NCI-H69 (cell line): ENCODE measurements at regions not wholly inside any gene's neighbourhood (a gene's known extent, or its start where the extent isn't known, plus 50 kb on each side); places are given as distances from the start of the nearest gene placed in this dataset.
"Not testable (repeated sequence)": the region's sequence is repeated elsewhere in the genome, so short reads cannot be mapped to it uniquely, and the experiment has no call there.

Source experiments
- DNase-seq: peaks from one replicate; lab custom pipeline; 2025; lab: John Stamatoyannopoulos, UW

DNA sequence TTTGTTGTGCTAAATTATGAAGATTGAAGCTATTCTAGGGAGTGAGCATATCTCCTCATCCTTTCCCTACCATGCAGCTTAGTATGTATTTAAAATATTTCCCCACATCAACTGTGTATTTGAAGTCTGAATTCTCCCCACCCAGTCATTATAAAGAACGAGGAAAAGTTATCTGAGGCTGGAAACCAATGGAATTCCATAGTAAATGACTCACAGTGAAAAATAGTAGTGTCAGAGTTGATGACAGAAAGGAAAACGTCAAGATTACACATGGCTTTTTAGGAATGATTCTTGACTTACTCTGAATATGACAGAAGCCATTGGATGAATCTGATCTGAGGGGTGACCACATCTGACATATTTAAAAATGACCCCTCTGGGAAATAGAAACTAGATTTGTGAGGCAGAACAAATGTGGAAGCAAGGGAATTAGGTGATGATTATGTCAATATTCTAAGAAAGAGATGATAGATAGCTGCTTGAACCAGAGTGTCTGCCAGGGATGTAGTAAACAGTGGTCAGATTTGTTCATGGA lies 1768.9 kb upstream of the CDH9 start:
- no peak for DNase-seq

DNA sequence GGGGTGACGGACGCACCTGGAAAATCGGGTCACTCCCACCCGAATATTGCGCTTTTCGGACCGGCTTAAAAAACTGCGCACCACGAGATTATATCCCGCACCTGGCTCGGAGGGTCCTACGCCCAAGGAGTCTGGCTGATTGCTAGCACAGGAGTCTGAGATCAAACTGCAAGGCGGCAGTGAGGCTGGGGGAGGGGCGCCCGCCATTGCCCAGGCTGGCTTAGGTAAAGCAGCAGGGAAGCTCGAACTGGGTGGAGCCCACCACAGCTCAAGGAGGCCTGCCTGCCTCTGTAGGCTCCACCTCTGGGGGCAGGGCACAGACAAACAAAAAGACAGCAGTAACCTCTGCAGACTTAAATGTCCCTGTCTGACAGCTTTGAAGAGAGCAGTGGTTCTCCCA lies 1760.6 kb upstream of the CDH9 start:
- DNase-seq = not testable (repeated sequence)

- peak; percentile 87 for DNase-seq
These were observed 1750.6 kb upstream of the CDH9 start for GRCh38 chr5:28788954-28789353.

DNA sequence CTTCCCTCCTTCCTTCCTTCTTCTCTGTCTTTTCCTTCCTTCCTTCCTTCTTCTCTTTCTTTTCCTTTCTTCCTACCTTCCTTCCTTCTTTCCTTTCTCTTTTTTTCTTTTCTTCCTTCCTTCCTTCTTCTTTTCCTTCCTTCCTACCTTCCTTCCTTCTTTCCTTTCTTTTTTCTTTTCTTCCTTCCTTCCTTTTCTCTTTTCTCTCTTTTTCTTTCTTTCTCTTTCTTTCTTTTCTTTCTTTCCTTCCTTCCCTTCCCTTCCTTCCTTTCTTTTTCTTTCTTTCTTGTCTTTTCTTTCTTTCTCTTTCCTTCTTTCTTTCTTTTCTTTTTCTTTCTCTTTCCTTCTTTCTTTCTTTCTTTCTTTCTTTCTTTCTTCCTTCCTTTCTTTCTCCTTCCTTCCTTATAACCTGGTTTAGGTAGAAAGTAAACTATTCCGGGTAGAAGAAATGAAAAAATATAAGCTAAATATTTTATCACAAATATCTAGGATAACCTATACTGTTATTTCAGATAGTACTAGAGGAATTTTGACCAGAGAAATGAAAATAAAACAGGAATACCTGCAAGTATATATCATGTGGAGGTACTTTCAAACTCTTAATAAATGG lies 1741.8 kb upstream of the CDH9 start:
- DNase-seq = no peak

GRCh38 chr5:28779161-28779754 lies 1740.9 kb upstream of the CDH9 start:
- peak; percentile 74 for DNase-seq

- no peak for DNase-seq
These were observed 1731.9 kb upstream of the CDH9 start for GRCh38 chr5:28770307-28770706.

GRCh38 chr5:28766565-28767158 lies 1728.3 kb upstream of the CDH9 start:
- peak; percentile 79 for DNase-seq

- DNase-seq = no peak
These were observed 1713.0 kb upstream of the CDH9 start for GRCh38 chr5:28751396-28751795.

DNA sequence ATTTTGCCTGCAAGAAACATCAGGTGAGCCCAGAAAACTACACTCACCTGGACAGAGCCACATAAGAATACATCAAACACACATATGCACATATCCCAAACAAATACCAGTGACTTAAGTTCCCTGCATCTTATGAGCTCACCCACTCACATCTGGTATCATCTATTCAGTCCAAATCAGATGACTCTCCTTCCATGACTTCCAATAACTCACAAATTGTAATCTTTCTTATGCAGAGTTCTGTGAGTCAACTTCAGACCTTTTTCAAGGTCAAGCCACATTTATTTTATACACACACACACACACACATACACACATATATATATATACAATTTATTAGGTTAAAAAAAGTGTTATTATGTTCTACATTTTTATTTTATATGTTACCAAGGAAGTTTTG lies 1711.9 kb upstream of the CDH9 start:
- DNase-seq = no peak

DNA sequence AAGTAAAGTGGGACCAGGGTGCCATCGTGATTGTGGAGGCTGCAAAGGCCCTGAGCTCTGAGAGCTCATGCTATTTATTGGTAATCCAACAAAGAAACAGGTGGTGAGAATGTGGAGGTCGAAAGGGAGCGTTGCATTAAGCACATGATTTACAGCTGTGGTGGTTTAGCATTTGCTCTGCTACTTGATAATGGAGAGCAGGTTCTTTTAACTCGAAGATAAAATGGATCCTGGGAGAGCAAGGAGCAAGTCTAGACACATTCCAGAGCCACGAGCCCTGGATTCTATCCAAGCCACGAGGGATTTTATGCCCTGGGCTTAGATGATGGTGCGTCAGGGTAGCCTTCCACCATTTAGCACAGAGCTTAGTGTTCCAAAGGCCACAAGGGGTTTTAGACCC lies 1710.1 kb upstream of the CDH9 start:
- DNase-seq = peak; percentile 42

GRCh38 chr5:28743716-28744110 lies 1705.3 kb upstream of the CDH9 start:
- no peak for DNase-seq

DNA sequence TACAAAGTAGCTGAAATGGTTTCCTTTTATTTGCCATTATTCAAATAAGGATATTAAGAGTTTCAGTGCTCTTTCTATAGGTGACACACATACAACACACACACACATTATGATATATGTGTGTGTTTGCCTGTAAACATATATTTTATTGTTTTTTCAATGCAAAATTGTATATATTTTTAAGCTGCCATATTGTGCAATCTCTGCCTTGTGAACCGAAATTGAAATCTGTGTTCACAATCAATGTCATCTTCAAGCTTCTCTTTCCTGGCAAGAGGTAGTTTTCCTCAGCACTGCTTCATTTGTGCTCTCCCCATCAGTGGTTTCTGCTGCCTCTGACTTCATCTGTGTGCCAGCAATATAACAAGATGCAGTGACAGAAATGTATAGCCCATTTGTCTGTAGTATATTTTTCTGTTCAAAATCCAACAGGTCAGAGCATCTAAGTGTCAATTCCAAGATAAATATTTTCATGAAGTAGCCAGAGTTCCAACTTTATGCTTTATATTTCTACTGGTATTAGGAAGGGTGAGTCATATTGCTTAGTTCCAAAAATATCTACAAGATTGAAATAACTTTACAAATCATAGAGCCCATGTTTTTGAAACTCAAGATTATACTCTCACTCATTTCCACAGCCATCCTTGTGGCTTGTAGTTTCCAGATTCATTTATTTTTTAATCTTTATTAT lies 1704.8 kb upstream of the CDH9 start:
- no peak for DNase-seq

- DNase-seq = no peak
These were observed 1699.3 kb upstream of the CDH9 start for GRCh38 chr5:28737682-28738081.

- no peak for DNase-seq
These were observed 1698.8 kb upstream of the CDH9 start for GRCh38 chr5:28737222-28737621.

DNA sequence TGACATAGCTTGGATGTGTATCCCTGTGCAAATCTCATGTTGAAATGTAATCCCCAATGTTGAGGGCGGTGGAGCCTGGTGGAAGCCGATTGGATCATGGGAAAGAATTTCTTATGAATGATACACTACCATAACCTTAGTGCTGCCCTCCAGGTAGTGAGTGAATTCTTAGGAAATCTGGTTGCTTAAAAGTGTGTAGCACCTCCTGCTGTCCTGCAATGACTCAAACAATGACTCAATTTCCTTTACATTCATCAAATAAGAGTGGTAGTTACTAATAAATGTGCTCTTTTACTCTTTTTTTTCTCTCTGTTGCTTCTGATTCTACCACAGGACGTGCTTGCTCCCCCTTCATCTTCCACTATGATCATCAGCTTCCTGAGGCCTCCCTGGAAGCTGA lies 1696.0 kb upstream of the CDH9 start:
- no peak for DNase-seq

DNA sequence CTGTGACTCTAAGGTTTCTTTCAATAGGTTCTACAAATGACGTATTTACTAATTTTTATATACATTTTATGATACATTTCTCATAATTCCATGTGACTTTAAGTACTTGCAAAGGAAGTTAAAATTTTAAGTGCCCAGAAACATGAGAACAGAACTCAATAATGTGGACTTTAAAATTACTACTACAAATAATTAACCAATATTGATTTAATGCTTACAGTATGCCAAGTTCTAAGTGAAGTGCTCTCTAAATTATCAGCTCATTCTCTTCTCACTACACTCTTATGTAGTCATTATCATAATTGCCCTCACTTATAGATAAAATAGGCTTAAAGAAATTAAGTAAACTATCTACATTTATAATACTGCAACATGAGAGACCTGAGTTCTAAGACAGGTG lies 1690.7 kb upstream of the CDH9 start:
- peak; percentile 29 for DNase-seq

GRCh38 chr5:28726815-28727214 lies 1688.4 kb upstream of the CDH9 start:
- no peak for DNase-seq

DNA sequence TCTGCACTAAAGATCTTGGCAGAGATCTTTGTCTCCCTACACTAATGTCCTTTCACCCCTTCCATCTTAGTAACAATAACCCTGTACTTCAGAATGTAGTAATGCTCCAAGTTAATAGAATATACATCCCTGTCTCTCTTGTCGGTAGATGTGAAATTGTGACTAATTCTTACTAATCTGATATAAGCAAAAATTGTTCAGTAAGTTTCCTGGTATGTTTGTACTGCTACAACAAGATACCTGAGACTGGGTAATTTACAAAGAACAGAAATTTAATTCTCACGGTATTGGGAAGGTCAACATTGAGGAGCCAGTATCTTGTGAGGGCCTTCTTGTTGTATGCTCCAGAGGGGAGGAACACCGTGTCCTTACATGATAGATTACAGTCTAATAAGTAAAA lies 1686.6 kb upstream of the CDH9 start:
- no peak for DNase-seq

DNA sequence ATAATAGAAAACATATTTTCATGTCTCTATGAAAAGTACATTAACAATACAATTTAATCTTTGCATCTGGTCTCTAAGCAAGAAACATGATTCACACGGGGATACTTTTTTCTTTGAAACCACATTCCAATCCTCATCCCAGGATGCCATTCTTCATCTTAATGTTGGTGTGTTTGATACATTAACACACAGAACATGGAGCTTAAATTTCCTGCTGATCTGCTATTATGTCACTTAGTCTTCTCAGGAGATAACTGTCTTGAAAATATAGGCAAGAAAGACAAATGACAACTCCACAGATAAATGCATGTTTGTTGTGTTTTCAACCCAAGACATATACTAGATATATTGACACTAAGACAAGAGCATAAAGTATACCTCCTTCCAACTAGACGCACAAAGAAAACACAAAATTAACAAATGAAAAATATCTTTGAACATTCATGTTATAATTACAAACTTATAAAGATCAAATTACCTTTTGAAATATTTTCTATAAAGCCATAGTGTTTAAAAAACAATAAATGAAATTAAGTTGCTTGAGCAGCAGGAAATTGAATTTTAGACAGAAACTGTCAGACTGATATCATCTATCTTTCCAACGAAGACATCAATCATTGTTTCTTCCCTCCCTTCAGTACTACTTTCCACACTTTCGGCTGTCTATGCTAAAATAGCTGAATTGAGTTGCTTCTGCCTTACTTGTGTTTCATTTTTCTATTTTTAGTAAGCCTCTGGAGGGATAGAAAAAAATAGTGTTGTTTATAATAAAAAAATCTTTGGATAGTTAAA lies 1676.7 kb upstream of the CDH9 start:
- DNase-seq = no peak

DNA sequence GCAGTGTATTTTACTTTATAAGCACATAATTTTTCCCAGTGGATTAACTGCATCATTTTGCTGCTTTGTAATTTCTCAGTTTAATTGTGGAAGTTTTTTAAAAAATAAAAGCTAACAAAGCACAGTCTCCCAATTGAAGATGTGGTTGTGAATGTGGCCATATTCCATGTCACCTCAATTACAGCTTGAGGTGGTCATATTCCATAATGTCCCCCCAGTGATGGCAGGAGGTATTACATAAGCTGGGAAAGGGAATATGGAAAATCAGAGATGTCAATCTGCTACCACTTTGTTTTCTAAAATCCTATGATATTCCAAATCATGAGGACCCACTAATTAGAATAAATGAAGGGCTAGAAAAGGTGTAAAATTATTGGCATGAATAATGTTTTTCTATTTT lies 1672.0 kb upstream of the CDH9 start:
- peak; percentile 8 for DNase-seq

- DNase-seq = no peak
These were observed 1670.1 kb upstream of the CDH9 start for GRCh38 chr5:28708472-28708871.

DNA sequence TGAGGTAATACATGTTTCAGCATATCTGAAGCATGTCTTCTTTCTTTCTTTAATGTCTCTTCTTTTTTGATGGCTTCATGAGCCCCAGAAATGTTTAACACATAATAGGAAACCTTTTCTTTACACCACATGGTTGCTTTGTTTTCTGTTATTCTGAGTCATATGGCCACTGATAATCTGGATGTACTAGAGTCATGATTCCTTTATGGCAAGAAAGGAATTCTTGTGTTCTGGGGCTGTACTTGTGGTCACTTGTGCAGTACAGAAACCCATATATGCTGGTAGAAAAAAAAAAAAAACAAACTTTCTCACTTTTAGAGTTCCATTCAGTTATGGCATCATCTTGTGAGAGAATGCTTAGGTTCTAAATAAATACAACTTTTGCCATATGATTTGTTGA lies 1669.3 kb upstream of the CDH9 start:
- DNase-seq = no peak
